ENCODE measurements at regions not wholly inside any gene's neighbourhood (a gene's known extent, or its start where the extent isn't known, plus 50 kb on each side); places are given as distances from the start of the nearest gene placed in this dataset.
"Not testable (repeated sequence)": the region's sequence is repeated elsewhere in the genome, so short reads cannot be mapped to it uniquely, and the experiment has no call there.

DNA sequence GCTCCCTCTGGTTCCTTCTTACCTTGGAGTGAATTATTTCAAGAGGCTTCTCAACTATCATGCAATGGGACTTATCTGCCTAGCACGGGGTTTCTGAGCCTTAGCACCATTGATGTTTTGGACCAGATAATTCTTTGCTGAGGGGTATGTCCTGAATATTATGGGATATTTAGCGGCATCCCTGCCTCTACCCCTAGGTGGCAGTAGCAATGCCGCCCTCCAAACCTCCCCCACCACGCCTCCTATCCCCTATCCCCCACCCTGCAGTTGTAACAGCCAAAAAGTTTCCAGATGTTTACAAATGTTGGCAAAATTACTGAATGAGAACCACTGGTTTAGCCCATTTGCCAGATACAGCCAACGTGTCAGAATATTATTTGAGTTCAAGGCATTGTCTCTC lies 125.5 kb downstream of the POSTN start:
- no peak for DNase-seq

DNA sequence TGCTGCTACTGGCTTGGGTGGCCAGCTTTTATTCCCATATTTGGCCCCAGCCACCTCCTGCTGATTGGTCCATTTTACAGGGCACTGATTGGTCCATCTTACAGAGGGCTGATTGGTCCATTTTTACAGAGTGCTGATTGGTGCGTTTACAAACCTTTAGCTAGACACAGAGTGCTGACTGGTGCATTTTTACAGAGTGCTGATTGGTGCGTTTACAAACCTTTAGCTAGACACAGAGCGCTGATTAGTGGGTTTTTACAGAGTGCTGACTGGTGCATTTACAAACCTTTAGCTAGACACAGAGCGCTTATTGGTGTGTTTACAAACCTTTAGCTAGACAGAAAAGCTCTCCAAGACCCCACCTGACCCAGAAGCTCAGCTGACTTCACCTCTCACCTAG lies 126.3 kb downstream of the POSTN start:
- not testable (repeated sequence) for DNase-seq

DNA sequence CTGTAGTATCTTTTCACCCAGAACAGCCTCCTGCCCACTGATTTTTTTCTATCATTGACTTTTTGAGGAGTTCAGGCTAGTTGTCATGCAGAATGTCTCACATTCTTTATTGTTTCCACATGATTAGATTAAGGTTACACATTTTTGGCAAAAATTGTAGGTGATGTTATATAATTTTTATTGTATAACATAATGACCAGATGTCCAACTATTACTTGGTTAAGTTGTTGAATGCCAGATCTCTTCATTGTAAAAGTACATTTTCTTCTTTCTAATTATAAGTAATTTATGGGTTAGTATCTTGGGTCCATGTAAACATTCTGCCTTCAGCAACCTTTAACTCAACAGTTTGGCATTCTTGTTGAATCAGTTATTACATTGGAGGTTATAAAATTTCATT lies 138.4 kb downstream of the POSTN start:
- no peak for DNase-seq

DNA sequence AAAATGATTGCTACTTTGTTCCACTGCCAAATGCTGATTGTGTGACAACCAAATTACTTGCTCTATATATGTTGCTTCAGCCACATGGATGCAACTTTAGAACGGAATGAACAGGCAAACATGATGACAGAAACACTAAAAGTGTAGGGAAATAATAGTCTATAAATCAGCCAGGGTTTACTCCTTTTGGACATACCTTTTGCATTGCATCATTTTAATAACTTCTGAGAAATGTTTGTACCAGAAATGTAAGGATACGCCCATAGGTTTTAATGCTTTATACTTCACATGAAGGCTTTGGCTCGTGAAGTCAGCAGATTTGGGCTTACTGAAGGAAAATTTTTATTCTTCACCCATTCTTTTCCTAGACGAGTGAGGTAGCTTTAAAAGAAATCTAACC lies 141.0 kb downstream of the POSTN start:
- DNase-seq = no peak

DNA sequence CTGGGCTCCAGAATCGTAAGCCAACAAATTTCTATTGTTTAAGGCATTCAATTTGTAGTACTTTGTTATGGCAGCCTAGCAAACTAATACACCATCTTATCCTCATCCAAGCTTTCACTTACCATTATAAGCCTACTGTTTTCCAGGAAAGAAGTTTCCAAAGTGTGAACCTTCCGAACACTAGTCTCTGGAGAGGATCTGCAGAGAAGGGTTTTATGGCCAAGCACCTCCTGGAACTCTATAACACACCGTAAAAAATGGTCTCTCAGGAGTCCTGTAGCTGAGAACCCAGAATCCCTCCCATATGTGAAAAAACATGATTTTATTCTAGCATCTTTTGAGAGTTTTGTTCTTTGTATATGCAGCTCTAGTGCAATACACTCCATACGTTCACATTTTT lies 142.1 kb downstream of the POSTN start:
- no peak for DNase-seq

DNA sequence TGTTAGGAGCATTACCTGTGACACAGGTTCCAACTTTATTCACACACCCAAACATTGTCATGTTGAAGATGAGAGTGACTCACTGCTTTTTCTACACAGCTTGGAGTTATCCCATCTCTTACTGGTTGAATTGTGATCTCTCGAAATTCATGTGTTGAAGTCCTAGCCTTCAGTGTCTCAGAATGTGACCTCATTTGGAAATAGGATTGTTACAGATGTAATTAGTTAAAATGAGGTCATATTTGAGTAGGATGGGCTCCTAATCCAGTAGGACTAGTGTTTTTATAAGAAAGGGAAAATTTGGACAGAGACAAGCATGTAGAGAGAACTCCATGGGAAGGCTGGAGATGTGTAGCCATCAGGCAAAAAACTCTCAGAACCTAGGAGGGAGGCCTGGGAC lies 142.5 kb downstream of the POSTN start:
- no peak for DNase-seq

DNA sequence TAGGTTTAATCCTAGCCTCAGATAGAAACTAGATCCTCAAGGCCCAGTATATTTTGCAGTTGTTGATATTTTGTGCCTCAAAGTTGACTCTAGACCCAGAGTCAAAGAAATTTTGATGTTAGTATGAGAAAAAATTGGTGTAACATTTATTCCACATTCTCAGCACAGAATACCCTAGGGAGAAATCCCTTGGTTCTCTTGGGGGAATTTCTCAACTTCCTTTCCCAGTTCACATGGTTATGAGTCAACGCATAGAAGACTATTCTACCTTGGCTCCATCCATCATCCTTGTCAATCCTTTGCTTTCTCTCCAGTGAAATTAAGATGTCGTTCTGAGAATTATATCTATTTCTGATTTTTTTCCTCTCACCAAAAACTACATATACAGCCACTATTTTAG lies 145.3 kb downstream of the POSTN start:
- DNase-seq = no peak

DNA sequence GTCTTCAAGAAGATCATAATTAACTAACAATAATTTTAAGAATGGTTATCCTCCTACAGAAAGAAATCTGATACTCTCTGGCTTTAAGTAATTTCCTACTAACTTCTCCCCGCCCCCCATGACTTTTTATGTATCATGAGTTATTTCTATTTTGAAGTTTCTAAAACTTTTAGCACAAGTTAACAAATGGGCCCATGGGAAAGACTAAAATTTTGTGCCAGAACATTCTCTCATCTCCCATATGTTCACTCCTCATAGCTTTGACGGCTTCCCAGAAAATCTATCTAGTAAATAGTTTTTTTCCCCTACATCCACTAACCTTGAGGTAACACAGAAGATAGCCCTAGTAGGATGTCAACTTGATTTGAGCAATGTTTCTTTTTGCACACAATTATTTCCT lies 148.3 kb downstream of the POSTN start:
- no peak for DNase-seq

DNA sequence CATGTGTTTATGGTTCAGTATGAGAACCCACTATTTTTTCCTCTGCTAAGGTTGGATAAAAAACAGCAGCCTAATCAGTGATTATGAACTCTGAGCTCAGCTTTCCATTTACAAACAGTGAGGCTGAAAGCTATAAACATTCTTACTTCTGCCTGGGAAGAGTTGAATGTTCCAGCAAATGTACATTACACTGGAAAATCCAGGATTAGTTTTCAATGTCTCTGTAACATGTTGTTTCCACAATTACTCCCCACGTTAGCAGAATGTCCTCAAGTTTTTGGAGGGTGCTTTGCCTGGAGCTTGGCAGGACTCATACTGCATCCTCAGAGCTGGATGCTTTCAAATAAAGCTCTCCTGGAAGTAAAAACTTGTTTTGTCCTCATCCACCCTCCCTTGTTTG lies 150.4 kb downstream of the POSTN start:
- DNase-seq = no peak

DNA sequence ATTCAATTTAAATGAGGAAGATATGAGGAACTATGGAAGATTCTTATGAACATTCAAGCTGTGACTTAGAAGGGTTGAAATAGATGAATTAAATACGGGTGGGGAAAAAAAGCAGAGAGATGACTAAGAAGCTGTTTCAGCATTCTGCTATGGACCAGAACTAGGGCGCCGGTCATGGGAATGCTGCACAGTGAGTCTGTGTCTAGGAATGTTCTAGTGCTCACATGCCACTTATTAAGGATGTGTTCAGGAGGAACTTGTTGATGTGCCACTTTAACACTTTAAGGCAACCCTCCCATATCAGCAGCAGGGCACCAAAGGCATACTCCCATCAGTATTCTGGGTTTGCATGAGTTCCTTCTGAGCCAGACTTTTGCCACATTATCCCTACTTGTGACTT lies 152.1 kb downstream of the POSTN start:
- DNase-seq = no peak

DNA sequence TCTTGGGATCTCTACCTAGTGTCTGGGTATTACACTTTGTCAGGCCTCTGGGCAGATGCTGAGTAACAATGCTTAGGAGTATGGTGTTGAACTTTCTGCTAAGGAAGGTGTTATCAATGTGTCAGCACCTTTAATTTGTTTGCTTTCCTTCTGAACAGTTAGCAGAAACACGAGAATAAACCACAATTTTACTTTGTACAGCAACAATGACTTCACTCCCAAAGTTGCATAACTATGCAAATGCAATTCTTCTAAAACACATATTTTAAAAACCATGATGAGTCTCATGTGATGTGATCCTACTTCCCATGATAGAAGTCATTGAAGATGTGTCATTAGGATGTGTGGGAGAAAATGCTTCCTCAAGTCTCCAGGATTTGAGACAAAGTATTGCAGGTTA lies 155.0 kb downstream of the POSTN start:
- no peak for DNase-seq

DNA sequence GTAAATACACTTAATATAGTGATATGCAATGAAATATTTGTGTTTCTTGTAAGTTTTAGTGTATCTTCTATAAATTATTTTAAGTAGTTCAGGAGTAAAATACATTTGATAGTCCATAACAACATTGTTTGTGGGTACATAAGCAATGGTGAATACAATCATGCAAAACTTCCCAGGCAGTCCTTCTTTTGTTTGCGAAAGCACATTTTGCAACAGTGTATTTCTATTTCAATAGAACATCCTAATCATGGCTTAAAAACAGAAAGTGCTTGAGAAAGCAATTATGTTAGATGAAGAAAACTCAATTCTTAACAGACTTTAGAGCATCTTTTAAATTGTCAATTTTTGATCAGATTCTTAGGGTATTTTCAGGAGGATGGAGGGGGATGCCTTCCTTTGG lies 155.6 kb downstream of the POSTN start:
- DNase-seq = no peak

DNA sequence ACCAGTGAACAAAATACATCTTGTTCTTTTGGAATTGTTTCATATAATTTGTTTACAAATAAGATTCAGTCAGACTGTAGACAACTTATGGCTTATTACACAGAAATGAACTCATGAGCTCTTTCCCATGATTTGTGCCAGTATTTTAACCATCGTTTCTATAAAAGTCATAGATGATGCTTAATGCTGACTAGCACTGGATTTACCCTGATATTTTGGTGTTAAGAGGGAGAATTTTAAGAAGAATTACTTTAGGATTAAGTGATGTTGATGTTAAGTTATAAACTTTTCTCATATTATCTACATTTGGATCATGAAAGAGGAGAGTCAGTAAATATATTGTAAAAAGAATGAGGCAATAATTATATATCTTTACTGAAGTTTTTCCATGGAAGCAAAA lies 162.7 kb downstream of the POSTN start:
- no peak for DNase-seq

DNA sequence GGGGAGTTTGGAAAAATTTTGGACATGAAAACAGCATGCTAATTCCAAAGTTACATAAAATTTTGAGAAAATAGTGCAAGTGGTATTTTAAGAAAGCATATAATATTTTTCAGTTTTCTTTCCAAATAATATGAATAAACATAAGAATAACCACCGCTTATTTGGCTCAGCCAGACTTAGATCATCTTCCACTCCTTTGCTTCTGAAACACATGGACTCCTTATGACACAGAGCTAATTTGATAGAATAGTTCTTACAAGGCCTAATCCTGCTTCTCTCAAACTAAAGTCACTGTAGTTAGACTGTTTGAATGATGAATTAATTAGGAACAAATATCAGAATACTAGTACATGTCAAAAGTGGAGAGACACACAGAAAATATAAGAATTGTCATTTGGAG lies 165.5 kb downstream of the POSTN start:
- DNase-seq = no peak

DNA sequence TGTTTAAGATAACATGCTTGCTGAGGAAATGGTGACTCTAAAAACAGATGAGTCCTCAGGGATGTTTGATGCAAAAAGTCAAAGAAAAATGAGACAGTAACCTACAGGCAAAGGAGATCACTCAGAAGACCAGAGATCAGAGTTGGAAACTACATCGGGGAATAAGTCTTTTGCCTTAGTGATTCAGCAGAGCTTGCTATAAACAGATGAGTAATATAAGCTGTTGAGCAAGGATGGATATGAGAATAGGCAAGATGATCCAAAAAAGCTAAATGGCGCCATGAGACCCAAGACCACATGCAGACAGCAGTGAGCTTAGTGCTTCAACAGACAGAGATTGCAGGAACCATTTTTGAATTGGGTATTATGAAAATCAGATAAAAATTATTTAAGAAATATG lies 168.6 kb downstream of the POSTN start:
- no peak for DNase-seq

DNA sequence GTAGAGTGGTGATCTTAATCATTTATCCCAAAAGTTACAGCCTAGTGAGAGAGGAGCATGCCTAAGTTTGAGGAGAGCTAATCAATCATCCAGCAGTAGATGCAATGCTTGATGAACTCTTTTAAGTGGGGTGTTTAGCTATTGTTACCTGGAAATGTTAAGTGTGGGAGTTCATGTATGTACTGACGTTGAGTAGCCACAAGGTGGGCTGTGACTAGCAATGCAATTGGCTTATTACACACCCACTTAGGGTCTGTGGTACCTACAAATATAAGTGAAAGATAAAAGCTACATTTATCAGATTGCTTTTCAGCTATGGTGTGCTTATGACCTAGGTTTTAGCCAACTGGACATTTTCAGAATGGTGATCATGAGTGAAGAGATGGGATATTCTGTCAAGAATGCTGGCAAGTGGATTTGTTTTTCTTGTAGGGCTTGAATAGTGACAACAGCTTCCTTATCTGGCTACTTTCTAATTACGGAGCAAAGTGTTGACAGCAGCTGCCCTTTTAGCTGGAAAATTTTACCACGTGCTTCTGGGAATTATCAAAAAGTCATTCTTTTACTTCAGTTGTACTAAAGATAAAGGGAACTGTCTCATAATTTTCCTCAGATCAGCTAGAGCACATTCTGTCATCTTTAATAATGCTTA lies 170.6 kb downstream of the POSTN start:
- no peak for DNase-seq

DNA sequence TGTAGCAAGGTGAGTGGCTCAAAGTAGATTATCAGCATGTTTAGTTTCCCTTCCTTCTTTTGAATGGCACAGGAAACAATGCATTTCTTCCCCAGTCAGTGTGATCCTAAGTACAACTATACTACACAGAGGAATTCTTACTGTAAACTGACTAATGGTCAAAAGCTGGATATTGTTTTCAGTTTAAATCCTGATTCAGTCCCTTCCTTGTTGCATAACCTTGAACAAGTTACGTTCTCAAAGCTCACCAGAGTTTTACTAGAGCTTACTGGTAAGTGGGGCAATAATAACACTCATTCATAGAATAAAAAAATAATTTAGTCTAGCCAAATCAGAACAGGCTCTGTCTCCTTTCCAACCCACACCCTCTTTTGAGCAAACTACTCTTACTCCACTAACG lies 180.1 kb downstream of the POSTN start:
- no peak for DNase-seq

DNA sequence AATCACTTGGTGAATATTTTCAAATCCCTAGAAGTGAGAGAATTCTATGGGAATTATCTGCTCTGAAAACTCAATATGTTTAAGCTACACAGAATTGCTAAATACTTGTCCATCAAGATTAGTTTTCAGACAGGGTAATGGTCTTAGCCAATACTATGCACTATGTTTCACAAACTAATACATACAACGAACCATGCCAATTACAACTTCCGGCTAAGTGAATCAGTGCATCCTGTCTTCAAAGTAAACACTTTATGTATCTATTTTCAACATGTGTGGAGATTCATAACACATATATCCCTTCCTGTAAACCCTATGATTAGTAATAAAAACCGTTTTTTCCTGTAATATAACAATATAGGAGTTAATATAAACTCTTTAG lies 181.5 kb downstream of the POSTN start:
- no peak for DNase-seq

DNA sequence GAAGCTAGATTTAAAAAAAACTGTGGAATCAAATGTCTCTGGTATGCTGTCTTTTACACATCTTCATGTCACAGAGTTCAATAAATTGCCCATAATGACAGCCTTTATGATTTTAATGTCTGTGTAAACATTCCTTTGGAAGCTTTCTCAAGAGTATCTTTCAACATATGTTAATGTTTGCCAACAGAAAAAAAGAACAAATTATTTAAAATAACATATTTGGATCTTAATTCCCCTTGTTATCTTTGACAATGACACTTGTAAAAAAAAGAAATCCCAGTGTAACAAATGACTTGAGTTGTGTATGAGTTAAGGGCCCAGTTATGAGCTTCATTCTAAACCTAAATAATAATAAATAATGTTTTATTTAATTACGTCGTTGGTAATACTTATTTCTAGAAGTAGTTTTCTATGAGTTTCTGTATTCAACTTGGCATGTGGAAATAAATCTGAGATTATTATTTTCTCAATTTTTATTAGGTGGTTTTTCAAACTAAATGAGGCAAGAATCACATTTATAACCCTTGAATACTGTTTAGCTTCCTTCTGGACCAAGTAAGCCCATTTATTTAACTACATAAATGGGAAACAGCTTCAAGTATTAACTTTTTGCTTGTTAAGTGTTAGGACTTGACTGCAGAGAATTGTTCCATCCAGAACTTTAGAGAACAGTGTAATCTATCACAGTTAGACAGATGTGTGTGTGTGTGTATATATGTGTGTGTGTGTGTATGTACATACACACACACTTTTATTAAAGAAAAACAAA lies 182.1 kb downstream of the POSTN start:
- no peak for DNase-seq

DNA sequence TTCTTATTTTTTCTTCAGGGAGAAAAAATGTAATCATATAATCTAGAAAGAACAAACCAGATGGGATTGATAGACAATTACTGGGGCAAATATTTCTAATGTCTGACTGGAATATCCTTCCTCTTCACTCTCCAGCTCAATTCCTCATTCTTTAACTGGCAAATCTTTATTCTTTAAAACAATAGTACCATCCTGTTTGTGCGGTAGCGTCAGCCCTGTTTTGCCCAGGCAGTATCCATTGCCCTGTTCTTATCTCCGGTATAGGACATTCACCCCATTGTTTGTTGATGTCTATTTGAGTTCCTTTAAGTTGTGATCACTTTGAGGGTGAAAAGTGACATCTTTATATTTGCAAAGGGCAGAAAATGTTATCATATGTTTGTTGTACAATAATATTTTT lies 185.4 kb downstream of the POSTN start:
- no peak for DNase-seq

DNA sequence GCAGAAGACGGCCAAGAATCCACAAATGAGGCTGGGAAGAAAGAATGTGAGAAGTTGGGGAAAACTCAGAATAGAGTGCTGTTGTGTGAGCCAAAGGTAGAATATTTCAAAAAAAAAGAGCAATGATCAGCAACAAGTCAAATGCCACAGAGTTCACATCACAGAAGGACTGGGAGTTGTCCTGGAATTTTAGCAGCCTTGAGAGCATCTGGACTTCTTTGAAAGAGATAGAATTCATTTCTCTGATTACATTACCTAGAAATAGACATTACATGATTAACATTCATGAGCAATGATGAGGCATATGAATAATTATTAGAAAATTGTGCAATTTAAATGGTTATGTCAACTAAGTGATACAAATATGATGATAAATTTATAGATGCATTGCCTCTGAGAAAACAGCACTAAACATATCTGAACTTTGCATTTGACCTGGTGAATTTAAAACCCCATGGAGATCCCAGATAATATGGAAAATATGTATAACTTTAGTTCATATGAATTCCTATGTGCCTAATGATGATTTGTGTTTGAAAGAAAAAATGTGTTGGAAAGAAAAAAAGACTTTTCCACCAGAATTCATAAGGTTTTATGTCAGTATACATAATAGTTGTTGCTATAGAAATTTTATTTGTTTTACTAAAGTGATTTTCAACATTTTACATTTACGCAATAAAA lies 186.2 kb downstream of the POSTN start:
- DNase-seq = no peak

DNA sequence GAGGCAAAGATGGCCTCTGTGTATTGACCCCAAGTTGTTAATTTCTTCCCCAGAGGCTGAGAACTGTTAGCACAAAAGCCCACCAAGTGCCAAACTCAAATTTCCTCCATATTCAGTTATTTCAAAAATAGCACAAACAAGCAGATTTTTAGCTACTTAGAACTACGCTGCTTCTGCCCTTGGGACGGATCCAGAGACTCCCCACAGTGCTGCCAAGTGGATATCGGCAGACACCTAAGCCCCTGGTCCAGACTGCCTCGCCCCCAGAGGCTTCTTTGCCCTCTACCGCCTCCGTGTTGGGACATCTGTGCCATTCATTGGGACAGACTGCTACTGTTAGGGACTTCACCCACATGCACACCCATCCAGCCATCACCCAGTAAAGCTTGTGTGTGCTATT lies 188.3 kb downstream of the POSTN start:
- no peak for DNase-seq

DNA sequence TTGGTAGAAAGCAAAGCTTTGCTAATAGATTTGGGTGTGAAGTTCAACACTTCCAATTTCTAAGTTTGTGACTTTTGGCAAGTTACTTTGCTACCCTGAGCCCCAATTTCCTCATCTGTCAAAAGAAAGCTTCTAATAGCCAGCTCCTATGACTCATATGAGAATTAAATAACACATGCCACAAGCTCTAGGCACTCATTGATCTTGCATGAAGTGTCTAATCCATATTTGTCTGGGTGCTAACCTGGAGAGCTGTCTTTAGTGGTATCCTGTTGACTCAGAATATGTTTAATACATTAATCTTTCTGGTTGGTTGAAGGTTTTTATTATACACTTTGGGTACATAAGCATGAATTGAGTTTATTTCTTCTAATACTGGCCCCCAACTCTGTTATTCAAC lies 188.8 kb downstream of the POSTN start:
- DNase-seq = no peak

DNA sequence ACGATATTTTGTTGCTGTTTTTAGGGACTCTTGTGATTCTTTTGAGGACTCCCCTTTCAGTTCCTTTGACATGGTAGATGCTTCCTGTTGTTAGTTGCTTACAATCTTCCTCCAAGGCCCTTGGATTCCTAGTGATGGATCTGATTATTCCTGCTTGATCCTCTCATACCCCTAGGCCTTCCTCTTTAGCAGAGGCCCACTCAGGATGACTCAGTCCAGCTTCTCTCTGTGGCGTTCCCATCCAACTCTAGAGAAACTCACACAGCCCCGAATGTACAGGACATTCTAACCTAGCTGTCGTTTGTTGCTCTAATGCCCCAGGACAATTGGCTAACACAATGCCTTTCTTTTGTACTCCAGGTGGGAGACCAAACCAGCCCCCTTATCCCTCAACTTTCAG lies 191.4 kb downstream of the POSTN start:
- no peak for DNase-seq

DNA sequence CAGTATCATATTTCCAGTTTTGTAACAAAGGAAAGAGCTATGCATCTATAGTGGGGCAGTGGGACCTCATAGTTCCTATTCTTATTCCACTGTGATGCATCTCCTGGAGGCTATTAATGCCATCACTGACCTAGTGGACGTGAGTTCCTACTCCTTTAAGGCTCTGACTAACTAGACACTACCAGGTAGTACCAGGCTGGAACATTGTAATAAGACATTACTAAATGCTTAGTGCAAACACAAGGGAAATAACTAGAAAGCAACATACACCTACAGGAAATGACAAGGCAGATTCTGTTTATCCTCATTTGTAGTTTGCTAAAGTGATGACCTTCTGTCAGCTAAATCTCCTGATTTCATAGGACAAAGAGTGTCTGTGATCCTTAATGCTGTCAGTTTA lies 192.5 kb downstream of the POSTN start:
- DNase-seq = no peak

Measured in SHP77 treated with DMSO at 0.1 percent for 48 hours (cell line).